Left lung (tissue), 4 donors: ENCODE measurements at regions not wholly inside any gene's neighbourhood (a gene's known extent, or its start where the extent isn't known, plus 50 kb on each side); places are given as distances from the start of the nearest gene placed in this dataset.

Source experiments
- ATAC-seq: fragments of 200-7000 bp; cut with Tn5 transposase; one replicate; pipeline ENCODE4 v1.9.1; 2020; ENCODE audit warnings: moderate library complexity
- DNase-seq, 4 donors: peaks; one replicate each; pipeline ENCODE4 v3.0.0-alpha.2; 2013 to 2020
- H3K27ac ChIP-seq, 2 donors: fragments of 200-600 bp; sonication (generic) in 1 of 2; one replicate each; pipeline versions ENCODE4 v1.5.0 to v1.8.0; 2020 to 2021
- H3K27me3 ChIP-seq, 2 donors: fragments of 200-600 bp; sonication (generic) in 1 of 2; one replicate each; pipeline versions ENCODE4 v1.5.0 to v1.8.0; 2020 to 2021
- H3K36me3 ChIP-seq, 2 donors: fragments of 200-600 bp; sonication (generic) in 1 of 2; one replicate each; pipeline versions ENCODE4 v1.5.0 to v1.8.0; 2020 to 2021
- H3K4me1 ChIP-seq, 2 donors: fragments of 200-600 bp; one replicate each; pipeline ENCODE4 v1.8.0; 2021
- H3K4me3 ChIP-seq, 2 donors: fragments of 200-600 bp; sonication (generic) in 1 of 2; one replicate each; pipeline versions ENCODE4 v1.5.0 to v1.8.0; 2020 to 2021; ENCODE audit warnings: mild to moderate bottlenecking in 1 of 2
- H3K9me3 ChIP-seq, 2 donors: fragments of 200-600 bp; sonication (generic) in 1 of 2; one replicate each; pipeline versions ENCODE4 v1.5.0 to v1.8.0; 2020 to 2021
- intact Hi-C, 2 donors: fragments of 100-400 bp; cut with DNase I; formaldehyde crosslinking; loops; one replicate each; pipeline versions ENCODE4 v1.11.2 to v1.14.2; 2022
- TF ChIP-seq, protein P1 (sequence below), 2 donors: fragments of 200-600 bp; sonication (generic) in 1 of 2; IDR thresholded peaks; one replicate each; pipeline versions ENCODE4 v1.5.0 to v1.8.0; 2021; ENCODE audit warnings: antibody characterized with exemption in 2 of 2
- donor health status: DM: no; HTN: yes; CAD: no.
- donor health status: DM: no; HTN: no; CAD: no.

DNA sequence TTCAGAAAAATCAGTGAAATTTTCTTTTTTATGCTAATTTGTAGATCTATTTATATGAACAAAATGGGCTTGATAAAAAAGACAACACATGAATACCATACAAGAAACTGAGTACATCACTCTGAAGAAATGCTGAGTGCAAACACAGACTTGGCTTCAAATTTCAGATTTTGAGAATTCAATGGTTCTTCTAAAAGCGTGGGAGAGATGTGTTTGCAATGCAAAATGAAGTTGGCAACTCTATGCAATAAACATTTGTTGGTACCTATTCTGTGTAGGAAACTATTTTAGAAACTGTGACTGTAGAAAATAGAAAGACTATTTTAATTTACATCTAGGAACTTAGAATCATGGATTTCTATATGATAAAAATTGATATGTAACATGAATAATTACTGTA lies 1834.1 kb upstream of the CELF4 start:
- Histone ChIP-seq H3K9me3 (peaks cover 0 to 5% of the 10 kb centered on the region in 2 donors), H3K36me3 (no peaks in the 10 kb centered on the region), H3K27ac (no peak overlapping the region), H3K4me3 (no peak overlapping the region), H3K4me1 (no peaks in the 10 kb centered on the region), H3K27me3 (no peaks in the 10 kb centered on the region)
- TF ChIP-seq, protein P1, sequence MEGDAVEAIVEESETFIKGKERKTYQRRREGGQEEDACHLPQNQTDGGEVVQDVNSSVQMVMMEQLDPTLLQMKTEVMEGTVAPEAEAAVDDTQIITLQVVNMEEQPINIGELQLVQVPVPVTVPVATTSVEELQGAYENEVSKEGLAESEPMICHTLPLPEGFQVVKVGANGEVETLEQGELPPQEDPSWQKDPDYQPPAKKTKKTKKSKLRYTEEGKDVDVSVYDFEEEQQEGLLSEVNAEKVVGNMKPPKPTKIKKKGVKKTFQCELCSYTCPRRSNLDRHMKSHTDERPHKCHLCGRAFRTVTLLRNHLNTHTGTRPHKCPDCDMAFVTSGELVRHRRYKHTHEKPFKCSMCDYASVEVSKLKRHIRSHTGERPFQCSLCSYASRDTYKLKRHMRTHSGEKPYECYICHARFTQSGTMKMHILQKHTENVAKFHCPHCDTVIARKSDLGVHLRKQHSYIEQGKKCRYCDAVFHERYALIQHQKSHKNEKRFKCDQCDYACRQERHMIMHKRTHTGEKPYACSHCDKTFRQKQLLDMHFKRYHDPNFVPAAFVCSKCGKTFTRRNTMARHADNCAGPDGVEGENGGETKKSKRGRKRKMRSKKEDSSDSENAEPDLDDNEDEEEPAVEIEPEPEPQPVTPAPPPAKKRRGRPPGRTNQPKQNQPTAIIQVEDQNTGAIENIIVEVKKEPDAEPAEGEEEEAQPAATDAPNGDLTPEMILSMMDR (IDR thresholded peaks at IDR 0.05), result no peak
- intact Hi-C loops, result no loop called here
- no peak for ATAC-seq
- no peak for DNase-seq

DNA sequence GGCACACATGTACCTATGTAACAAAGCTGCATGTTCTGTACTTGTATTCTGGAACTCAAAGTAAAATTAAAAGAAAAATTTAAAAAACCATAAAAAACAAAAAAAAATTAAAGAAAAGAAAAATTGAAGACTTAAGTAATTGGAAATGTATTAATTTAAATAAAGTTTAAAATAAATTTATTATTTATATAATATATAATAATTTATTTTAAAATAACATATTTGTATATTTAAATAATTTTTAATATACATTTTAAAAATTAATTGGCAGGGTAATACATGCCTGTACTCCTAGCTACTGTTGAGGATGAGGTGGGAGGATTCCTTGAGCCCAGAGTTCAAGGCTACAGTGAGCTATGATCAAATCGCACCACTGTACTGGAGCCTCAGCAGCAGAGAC lies 1830.6 kb upstream of the CELF4 start:
- DNase-seq (no peak), ATAC-seq (no peak)
- no peaks in the 10 kb centered on the region for H3K27me3 ChIP-seq
- no peak overlapping the region for H3K27ac ChIP-seq
- H3K4me3 ChIP-seq, result no peak overlapping the region
- intact Hi-C loops, result no loop called here
- peaks cover 0 to 30% of the 10 kb centered on the region in 2 donors for H3K9me3 ChIP-seq
- TF ChIP-seq, protein P1 (IDR thresholded peaks at IDR 0.05), result no peak
- H3K4me1 ChIP-seq, result no peaks in the 10 kb centered on the region
- H3K36me3 ChIP-seq, result no peaks in the 10 kb centered on the region

DNA sequence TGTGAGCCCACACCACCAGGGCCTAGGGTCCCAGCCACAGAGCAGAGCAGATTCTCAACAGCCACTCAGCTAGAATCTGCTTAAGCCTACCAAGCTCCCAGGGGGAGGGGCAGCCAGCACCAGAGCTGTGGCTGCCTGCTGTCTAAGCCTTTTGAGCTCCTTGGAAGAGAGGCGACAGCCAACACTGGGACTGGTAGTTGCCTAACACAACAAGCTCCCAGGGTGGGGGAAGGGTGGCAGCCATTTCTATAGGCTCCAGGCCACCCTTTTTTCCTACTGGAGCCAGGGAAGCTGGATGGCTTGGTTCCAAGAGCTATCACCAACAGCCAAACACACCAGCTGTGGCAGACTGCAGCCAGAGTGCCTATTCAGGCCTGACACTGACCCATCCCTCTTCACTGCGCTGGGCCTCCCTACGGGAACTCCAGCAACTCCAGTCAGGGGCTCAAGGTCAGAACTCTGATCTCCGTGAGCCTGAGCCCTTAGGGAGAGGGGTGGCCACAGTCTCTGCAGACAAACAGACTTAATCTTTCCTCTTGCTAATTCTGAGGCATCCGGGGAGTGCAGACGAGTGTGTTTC lies 1824.3 kb upstream of the CELF4 start:
- Histone ChIP-seq H3K4me1 (no peaks in the 10 kb centered on the region), H3K27ac (no peak overlapping the region), H3K36me3 (no peaks in the 10 kb centered on the region), H3K9me3 (peaks cover 0 to 31% of the 10 kb centered on the region in 2 donors), H3K27me3 (no peaks in the 10 kb centered on the region), H3K4me3 (no peak overlapping the region)
- DNase-seq (peak in 1 of 4 donors; percentile 29), ATAC-seq (no peak)
- intact Hi-C loops, result no loop called here
- TF ChIP-seq, protein P1 (IDR thresholded peaks at IDR 0.05), result no peak

DNA sequence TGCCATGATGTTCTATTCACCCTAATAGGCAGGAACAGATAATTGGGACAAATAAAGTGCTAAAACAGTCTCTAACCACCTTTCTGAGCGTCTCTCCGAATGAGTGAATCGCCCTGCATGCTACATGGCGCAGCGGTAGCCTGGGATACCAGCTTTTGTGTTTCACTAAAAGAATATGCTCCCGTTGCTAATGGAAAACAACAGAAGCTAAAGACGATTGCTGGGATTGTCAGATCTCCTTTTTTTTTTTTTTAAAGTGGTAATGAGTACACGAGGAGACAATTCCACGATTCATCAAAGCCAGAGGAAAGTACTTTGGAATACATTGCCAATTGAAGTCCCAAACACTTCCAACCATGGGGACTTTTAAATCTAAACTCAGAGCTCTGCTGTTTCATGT lies 1815.3 kb upstream of the CELF4 start:
- H3K27me3 ChIP-seq, result no peaks in the 10 kb centered on the region
- H3K4me3 ChIP-seq, result no peak overlapping the region
- H3K4me1 ChIP-seq, result no peaks in the 10 kb centered on the region
- DNase-seq (no peak), ATAC-seq (no peak)
- no peaks in the 10 kb centered on the region for H3K9me3 ChIP-seq
- H3K27ac ChIP-seq, result no peak overlapping the region
- no peaks in the 10 kb centered on the region for H3K36me3 ChIP-seq
- intact Hi-C loops, result no loop called here
- TF ChIP-seq, protein P1 (IDR thresholded peaks at IDR 0.05), result no peak

DNA sequence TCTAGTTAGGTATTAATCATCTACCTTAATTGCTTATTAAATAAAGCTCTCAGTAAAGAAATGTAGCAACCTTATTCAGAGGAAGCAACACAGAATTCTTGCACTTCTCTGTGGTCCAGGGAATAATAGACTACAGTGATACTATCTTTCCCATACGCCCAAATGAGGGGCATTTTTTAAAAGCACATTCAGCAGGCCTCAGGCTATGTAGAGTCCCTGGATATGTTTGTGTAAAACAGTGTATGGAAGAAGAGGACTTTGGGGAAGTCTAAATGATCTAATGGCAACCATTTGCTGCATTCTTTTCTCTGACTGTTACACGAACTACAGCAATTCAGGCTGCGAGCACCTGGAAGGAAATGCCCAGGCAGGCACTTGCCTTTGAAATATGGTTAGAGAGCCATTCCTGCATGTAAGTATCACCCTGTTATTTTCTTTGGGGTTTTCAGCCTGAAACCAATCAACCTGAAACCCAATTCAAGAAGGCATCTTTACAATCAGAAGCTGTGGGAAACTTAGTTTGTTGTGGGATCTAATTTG lies 1814.7 kb upstream of the CELF4 start:
- TF ChIP-seq, protein P1 (IDR thresholded peaks at IDR 0.05), result no peak
- DNase-seq (no peak), ATAC-seq (no peak)
- no peaks in the 10 kb centered on the region for H3K27me3 ChIP-seq
- no peaks in the 10 kb centered on the region for H3K9me3 ChIP-seq
- no peaks in the 10 kb centered on the region for H3K4me1 ChIP-seq
- H3K27ac ChIP-seq, result no peak overlapping the region
- intact Hi-C loops, result no loop called here
- H3K36me3 ChIP-seq, result no peaks in the 10 kb centered on the region
- no peak overlapping the region for H3K4me3 ChIP-seq
